HG03280 (cell line): ENCODE measurements at regions not wholly inside any gene's neighbourhood (a gene's known extent, or its start where the extent isn't known, plus 50 kb on each side); places are given as distances from the start of the nearest gene placed in this dataset.

Source experiments
- ATAC-seq: cut with Tn5 transposase; IDR thresholded peaks from one replicate; pipeline ENCODE4 v1.9.1; 2021; ENCODE audit warnings: mild to moderate bottlenecking, moderate library complexity; ENCODE audit not compliant: unreplicated experiment

DNA sequence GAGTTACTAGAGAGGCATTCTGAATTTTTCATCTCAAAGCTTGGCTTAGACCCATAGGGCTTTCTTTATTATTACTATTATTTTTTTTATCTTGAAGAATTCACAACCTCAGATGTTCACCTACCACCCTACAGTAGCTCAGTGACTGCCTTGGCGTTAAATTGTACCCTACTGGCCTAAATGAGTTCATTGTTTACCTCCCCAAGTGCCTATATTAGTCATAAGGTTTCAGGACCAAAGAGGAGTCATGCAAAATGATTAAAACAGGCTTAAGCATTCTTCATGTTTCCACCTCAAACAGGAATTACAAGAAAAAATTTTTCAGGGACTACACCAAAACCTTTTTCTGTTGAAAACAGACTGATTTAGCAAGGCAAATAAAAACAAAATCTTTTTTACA, 751.5 kb downstream of the SQOR start:
- ATAC-seq, result no peak

DNA sequence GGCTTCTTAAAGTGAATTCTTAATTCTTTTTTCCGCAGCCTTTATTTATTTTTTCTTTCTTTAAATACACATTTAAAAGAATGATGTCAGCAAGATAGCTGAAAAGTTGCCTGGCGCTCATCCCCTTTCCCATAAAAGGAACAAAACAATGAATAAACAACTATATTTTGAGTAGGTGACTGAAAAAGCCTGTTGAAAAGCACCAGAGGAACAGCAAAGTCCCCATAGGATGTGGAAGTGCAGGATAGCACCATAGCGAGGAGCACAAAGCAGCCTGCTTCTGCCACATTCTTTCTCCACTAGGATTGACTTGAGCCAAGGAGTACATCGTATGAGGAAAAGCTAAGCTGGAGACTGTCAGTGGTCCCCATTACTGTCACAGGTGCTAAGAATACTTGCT, 754.9 kb downstream of the SQOR start:
- no peak for ATAC-seq

- ATAC-seq, result no peak
Measured at GRCh38 chr15:46394463-46394862, 759.6 kb downstream of the SQOR start.

- ATAC-seq, result no peak
Measured at GRCh38 chr15:46408312-46408711, 773.5 kb downstream of the SQOR start.

GRCh38 chr15:46409841-46410301, 775.0 kb downstream of the SQOR start:
- no peak for ATAC-seq

DNA sequence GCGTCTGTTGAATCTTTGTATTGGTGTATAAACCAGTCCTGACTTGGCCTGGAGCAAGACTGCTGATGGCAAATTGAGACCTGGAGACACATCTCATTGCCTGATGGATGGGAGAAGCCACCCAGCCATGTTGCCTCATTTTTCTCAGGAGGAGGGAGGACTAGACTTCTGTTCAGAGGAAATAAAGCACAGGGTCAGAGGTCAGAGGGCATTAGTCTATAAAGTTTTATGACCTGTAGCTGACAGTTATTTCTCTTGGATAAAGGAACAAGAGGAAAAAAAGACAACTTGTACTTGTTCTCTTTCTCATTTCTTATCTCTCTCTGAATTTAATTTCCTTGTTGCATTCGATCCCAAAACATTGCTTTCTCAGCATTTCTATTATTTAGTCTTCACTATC, 775.9 kb downstream of the SQOR start:
- ATAC-seq, result no peak

DNA sequence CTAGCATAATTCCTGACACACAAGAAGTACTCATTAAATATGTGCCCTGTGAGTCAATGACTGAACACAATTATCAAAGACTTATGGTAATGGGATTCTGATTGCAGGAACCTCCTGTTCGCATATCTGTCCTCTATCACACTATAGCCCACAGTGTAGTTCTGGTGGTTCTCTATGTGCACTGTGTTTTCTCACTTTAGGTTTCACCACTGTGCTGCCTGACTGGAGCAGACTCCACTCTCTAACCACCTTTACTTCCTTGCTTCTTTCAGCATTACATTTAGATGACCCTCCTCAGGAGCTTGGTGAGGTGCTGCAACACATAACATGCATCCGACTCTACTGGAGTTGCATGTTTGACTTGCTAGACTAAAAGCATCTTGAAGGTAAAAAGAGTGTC, 777.1 kb downstream of the SQOR start:
- ATAC-seq, result no peak

DNA sequence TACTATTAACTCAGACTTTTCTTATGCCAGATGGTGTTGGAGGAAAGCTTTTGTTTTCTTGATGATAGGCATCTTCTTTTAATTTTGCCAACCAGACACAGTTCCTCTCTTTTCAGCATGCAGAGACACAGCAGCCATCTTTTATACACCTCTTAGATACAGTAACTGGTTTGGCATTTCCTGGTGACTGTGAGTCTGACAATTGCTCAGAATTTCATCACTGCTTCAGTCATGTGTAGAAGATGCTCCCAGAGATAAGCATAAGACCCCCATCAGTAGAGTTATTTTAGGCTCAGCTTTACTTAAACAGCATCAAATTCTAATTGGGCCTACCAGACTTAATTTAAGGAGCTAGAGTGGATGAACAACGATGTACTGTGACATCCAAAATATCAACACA, 779.0 kb downstream of the SQOR start:
- ATAC-seq, result no peak

- ATAC-seq, result no peak
Measured at GRCh38 chr15:46416544-46416943, 781.7 kb downstream of the SQOR start.

DNA sequence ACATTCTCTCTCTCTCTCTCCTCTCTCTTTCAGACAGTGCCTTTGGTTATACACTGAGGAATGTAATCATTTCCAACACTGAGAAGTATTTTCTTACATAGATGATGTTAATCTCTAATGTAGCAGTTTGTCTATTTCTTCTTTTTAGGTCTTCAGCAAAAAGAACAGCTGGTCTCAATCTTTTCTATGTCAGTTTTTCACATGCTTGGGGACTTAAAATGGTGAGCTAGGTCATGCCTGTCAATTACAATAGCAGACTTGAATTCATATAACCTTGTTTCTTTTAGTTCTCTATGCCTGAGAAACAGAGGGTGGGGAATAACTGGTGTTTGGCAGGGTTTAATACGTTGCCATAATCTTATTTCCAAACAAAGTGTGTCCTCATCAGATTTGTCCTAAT, 786.2 kb downstream of the SQOR start:
- no peak for ATAC-seq

- no peak for ATAC-seq
Measured at GRCh38 chr15:46441294-46442062, 806.6 kb downstream of the SQOR start.

DNA sequence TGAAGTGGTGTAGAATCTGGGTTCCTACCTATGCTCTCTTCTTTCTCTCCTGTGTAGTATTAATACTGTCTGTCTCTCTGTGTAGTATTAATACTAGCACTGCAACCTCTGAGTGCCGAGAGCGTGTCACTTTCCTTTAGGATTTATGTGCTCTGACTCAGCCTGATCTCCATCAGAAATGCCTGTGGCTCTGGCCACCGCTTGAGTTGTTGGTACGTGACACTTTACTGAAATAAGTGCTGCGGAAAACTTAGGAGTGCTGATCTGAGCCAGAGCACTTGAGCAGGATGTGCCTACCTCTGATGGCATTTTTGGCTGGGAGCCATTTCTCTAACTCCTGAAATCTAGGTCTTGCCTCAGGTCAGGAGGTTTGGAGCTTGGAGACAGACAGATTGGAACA, 807.4 kb downstream of the SQOR start:
- no peak for ATAC-seq

DNA sequence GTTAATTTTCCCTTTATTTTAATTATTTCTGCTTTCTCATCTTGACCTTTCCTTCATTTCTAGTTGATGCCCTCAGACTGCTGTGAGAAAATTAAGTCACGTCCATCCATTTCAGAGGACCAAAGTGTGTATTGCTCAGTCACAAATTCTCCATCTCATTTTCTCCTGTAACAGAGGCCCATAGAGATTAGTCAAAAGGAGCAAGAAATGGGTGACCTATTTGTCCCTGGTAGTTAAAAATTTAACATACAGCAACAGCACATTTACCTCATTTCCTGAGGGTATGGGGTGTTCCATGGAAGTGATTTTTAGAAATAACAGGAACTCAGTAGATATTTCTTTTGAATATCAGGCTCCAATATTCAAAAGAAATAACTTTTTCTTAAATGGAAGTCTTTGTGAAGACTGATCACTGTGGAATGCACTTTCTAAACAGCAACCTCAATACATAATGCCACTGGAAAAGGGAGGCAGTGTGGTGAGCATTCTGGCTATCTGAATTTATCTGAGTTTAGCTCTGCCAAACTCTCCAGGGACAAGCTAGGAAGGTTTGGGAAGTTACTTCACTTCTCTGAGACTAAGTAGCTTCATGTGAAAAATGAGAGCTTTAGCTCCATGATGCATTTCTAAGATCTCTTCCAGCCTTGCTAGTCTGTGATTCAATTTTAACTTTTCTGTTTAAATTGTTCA, 808.2 kb downstream of the SQOR start:
- ATAC-seq, result no peak

- ATAC-seq, result no peak
Measured at GRCh38 chr15:46450112-46450809, 815.4 kb downstream of the SQOR start.

DNA sequence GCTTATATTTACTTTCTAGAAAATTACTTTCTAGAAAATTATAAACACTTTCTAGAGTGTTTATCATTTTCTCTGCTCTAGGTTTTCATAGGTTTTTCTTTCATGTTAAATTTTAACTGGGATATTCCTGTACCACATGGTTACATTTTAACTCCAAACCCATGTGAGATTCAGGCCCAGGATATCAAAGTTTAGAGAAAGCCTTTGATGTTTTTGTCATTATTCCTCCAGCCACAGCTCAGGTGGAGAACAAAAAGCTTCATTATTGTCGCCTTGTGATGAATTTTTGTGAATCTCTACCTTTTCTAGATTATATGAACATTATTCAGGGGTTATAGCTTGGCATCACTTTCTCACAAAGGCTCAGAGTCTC, 816.0 kb downstream of the SQOR start:
- ATAC-seq, result no peak

GRCh38 chr15:46452297-46452820, 817.5 kb downstream of the SQOR start:
- no peak for ATAC-seq

DNA sequence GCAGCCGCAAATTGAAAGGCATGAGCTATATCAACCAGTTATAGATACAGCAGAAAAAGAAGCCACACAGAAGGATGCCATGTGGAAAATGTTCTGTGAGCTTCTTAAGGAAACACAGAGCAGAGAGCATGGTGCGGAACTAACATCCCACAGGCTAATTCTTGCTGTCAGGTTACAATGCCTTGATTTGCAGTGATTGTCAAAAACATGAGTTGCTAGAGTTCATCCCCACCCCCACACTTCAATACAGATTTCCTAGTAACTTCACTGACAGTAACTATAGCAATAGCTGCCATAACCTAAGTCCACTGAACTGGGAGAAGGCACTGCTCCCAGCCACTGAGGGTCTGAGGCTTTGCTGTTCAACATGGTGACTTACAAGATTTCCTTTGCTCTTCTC, 821.6 kb downstream of the SQOR start:
- ATAC-seq, result no peak

DNA sequence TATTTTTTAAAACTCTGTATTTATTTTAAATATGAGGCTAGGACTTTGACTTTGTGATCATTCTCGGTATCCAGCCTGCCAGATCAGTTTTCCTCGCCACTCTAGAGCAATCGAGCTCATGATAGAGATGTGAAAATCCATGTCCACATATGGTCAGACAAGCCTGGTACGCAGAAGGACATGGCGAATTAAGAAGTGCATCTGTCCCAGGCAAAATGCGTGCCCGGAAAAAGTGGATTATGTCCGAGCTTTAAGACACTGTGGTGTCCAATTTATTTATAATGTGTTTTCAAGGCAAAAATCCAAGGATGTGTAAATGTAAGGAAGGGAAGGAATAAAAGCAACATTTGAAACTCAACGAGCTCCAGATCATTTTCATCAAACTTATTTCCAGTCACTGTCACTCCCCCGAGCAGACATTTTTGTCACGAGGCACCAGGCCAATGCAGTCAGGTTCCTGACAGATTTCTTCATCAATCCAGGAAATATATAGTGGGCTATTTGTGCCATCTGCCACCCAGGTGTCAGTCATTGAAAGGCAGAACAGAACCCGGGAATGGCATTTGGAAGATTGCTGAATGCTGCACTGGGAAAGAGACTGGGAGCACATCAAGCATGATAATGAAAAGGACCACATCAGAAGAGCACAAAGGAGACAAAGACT, 825.7 kb downstream of the SQOR start:
- ATAC-seq, result no peak

DNA sequence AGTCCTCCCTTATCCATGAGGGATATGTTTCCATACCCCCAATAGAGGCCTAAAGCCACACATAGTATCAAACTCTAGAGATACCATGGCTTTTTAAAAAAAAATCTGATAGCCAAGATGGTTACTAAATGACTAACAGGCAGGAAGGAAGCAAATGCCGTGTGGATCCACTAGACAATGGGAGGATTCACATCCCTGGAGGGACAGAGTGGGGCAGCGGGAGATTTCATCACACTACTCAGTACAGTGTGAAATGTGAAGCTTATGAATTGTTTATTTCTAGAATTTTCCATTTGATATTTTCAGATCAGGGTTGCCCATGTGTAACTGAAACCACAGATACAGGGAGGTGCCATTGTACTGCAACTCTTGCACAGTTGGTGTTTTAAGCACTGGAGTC, 826.6 kb downstream of the SQOR start:
- ATAC-seq, result no peak

DNA sequence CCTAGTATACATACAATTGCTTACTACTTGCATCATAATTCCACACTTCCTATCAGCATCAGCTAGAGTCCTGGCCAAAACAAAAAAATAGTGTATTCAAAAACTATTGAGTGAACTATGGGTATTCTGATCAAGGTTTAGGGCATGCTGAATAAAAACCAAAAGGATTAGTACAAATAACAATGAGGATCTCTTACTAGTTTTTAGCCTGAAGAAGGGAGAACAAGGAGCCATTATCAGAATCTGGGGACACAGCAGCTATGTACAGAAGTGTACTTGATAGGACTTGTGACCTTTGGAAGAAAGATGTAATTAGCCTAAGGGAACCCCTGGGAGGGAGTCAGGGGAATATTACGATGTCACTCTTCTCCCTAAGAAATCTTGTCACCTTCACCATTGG, 832.2 kb downstream of the SQOR start:
- ATAC-seq, result no peak

DNA sequence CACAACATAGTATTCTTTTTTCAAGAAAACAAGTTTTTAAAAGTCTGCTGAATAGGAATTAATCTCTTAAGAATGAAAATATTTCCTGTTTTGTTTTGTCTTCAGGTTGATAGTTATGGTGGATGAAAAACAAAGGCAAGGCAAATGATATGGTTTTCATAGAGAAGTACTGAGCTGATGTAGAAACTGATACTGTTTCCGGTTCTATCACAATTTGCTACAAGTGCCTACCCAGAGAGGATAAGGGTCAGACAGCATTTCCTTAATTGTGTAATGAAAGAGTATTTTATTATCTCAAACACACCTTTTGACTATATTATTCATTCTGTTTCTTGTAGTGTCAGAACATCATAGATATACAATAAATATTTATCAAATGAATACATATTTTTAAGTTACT, 836.3 kb downstream of the SQOR start:
- no peak for ATAC-seq
